Mucosa of descending colon (tissue), 3 donors: ENCODE measurements at regions not wholly inside any gene's neighbourhood (a gene's known extent, or its start where the extent isn't known, plus 50 kb on each side); places are given as distances from the start of the nearest gene placed in this dataset.
"Not testable (repeated sequence)": the region's sequence is repeated elsewhere in the genome, so short reads cannot be mapped to it uniquely, and the experiment has no call there.

Experiments used
- ATAC-seq: fragments of 200-7000 bp; cut with Tn5 transposase; one replicate; pipeline ENCODE4 v1.9.1; 2020; ENCODE audit warnings: mild to moderate bottlenecking, moderate library complexity
- DNase-seq, 3 donors: peaks; one replicate each; pipeline ENCODE4 v3.0.0-alpha.2; 2020
- H3K36me3 ChIP-seq: fragments of 200-600 bp; one replicate; pipeline ENCODE4 v1.8.0; 2021; ENCODE audit warnings: low read depth, mild to moderate bottlenecking
- H3K4me1 ChIP-seq: fragments of 200-600 bp; one replicate; pipeline ENCODE4 v1.8.0; 2021; ENCODE audit warnings: low read depth, mild to moderate bottlenecking
- H3K4me3 ChIP-seq: fragments of 200-600 bp; one replicate; pipeline ENCODE4 v1.8.0; 2021; ENCODE audit warnings: mild to moderate bottlenecking
- H3K9me3 ChIP-seq: fragments of 200-600 bp; one replicate; pipeline ENCODE4 v1.8.0; 2021; ENCODE audit warnings: mild to moderate bottlenecking
- CTCF ChIP-seq: fragments of 200-600 bp; IDR thresholded peaks from one replicate; pipeline ENCODE4 v1.8.0; 2022; ENCODE audit warnings: antibody characterized with exemption, mild to moderate bottlenecking
- intact Hi-C, 2 donors: fragments of 100-400 bp; cut with DNase I in 1 of 2; cut with micrococcal nuclease in 1 of 2; formaldehyde crosslinking; loops; one replicate each; pipeline versions ENCODE4 v1.11.0 to v1.11.1; 2022; cut with DNase I, micrococcal nuclease
- donor health status: DM: no; HTN: no; CAD: no; lungs with moderate emphysema.
- donor health status: DM: no; HTN: no; CAD: no.
- donor health status: DM: no; HTN: yes; CAD: no.

- DNase-seq = peak in 1 of 3 donors; percentile 5
- no peak for ATAC-seq
- no peak overlapping the region for H3K4me3 ChIP-seq
- TF ChIP-seq CTCF = no peak
- H3K9me3 ChIP-seq = no peaks in the 10 kb centered on the region
- H3K36me3 ChIP-seq = no peaks in the 10 kb centered on the region
- intact Hi-C loops = no loop called here
- H3K4me1 ChIP-seq = no peaks in the 10 kb centered on the region
Observed at GRCh38 chr1:199084293-199084692, 445.5 kb downstream of the PTPRC start.

DNA sequence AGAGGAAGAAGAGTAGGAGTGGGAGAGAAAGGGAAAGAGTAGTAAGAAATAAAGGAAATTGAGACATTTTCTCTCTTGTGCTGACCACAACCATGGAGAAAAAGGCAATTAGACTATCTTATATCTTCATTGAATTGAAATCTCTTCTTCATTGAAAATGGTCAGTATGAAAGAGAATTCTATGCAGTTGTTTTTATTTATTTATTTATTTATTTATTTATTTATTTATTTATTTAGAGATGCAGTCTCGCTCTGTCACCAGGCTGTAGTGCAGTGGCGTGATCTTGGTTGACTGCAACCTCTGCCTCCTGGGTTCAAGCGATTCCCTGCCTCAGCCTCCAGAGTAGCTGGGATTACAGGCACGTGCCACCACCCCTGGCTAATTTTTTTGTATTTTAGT, 447.1 kb downstream of the PTPRC start:
- Histone ChIP-seq H3K4me3 (no peak overlapping the region), H3K4me1 (no peaks in the 10 kb centered on the region), H3K9me3 (no peaks in the 10 kb centered on the region), H3K36me3 (no peaks in the 10 kb centered on the region)
- DNase-seq = no peak
- no peak for TF ChIP-seq CTCF
- ATAC-seq = no peak
- intact Hi-C loops = no loop called here

- Histone ChIP-seq H3K4me1 (no peaks in the 10 kb centered on the region), H3K36me3 (no peaks in the 10 kb centered on the region), H3K9me3 (no peaks in the 10 kb centered on the region), H3K4me3 (no peak overlapping the region)
- DNase-seq (no peak), ATAC-seq (no peak)
- no peak for TF ChIP-seq CTCF
- intact Hi-C loops = no loop called here
Observed at GRCh38 chr1:199087144-199087543, 448.3 kb downstream of the PTPRC start.

- Histone ChIP-seq H3K4me3 (no peak overlapping the region), H3K4me1 (no peaks in the 10 kb centered on the region), H3K9me3 (no peaks in the 10 kb centered on the region), H3K36me3 (no peaks in the 10 kb centered on the region)
- DNase-seq (peak in 1 of 3 donors; percentile 26), ATAC-seq (peak; percentile 61)
- intact Hi-C loops = no loop called here
- no peak for TF ChIP-seq CTCF
Observed at GRCh38 chr1:199089393-199090122, 450.7 kb downstream of the PTPRC start.

GRCh38 chr1:199095628-199096027, 456.8 kb downstream of the PTPRC start:
- H3K36me3 ChIP-seq, H3K9me3 ChIP-seq, H3K4me3 ChIP-seq, DNase-seq, ATAC-seq, intact Hi-C loops, H3K4me1 ChIP-seq: not testable (repeated sequence)

- no peak for DNase-seq
- Histone ChIP-seq H3K9me3 (no peaks in the 10 kb centered on the region), H3K4me1 (no peaks in the 10 kb centered on the region), H3K36me3 (no peaks in the 10 kb centered on the region), H3K4me3 (no peak overlapping the region)
- no peak for TF ChIP-seq CTCF
- no peak for ATAC-seq
- intact Hi-C loops = no loop called here
Observed at GRCh38 chr1:199096591-199096990, 457.8 kb downstream of the PTPRC start.
